ENCODE measurements at regions not wholly inside any gene's neighbourhood (a gene's known extent, or its start where the extent isn't known, plus 50 kb on each side); places are given as distances from the start of the nearest gene placed in this dataset.

DNA sequence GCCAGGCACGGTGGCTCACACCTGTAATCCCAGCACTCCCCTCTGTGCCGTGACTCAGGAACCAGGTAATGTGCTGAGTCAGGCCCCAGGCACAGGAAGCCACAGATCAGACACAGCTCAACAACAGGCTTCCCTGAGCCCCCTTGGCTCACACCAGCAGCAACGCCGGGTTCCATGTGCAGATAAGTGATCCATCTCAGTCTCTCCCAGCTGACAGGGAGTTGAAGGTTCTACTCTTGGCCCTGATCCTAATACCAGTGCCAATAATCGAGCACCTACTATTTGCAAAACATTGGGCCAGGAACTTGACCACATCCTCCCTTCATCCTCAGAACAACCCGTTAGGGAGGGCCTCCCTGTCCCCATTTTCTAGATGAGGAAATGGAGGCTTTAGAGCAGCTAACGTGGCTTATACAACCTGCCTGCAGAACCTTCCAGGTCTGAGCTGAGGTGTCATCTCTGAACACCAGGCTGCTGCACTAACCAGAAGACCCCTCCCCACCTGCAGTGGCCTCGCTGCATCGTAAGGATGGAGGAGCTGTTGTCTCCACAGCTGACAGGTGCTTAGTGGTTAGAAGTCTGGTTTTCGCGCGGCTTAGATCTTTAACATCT, 64.8 kb upstream of the AMZ2 start:
- WGBS (ENCODE audit: low lambda C conversion rate): 33% methylated on average over 12 of the region's 12 CpGs
- peaks cover 0 to 47% of the 10 kb centered on the region in 2 experiments; a peak in 3 of 5 replicates for H3K27me3 ChIP-seq (ENCODE audit: control insufficient read depth in 1 of 2, insufficient read depth in 2 of 2, low read length in 2 of 2)
- DNase-seq (ENCODE audit: low spot score) (peak; percentile 38), ATAC-seq (peak; percentile 83), FAIRE-seq (no peak)
- 0 out of 6 replicates have a peak overlapping the region, but pooled peaks of 1 of the 3 experiments have one; percentile 8 for H3K4me3 ChIP-seq (replicated peaks in 1 of 3; ENCODE audit: insufficient read depth in 1 of 3, low read depth in 2 of 3, low read length in 3 of 3)
- no peaks in the 10 kb centered on the region for H3K36me3 ChIP-seq (replicated peaks in 1 of 2; ENCODE audit: control insufficient read depth in 1 of 2, insufficient read depth in 2 of 2, low read length in 2 of 2)
- CTCF ChIA-PET (ENCODE audit: low intra/inter-chr PET ratio, low total read pairs): no interaction called here
- no peak overlapping the region for H3K27ac ChIP-seq (ENCODE audit: extremely low read length, insufficient read depth, low read length)
- peak overlapping the region; percentile 38 for H3K4me2 ChIP-seq (ENCODE audit: low read depth, low read length)
- BruUV-seq (replicated peaks): no TSS peak
- intact Hi-C loops (cut with micrococcal nuclease; ENCODE audit: unreplicated experiment): no loop called here
- H3K9me3 ChIP-seq (ENCODE audit: low read length): no peaks in the 10 kb centered on the region
- no peak overlapping the region for H3K9ac ChIP-seq (ENCODE audit: insufficient read depth, low read depth, low read length)
- POLR2A ChIA-PET: interaction anchor here (2.1 kb wide), 1 partner anchor 65 kb away, joined by 5 read pairs; the partner anchor contains the start of gene AMZ2
- no peaks in the 10 kb centered on the region for H4K20me1 ChIP-seq (ENCODE audit: insufficient read depth, low read length)
- in situ Hi-C loops (cut with HindIII; ENCODE audit: extremely low pct_ligation_motif_present, low pct_unique_long_range_greater_than_20kb): no loop called here
- peaks cover 26% of the 10 kb centered on the region for H3K4me1 ChIP-seq (ENCODE audit: insufficient read depth, low read length)
- no peak overlapping the region for H2AFZ ChIP-seq (ENCODE audit: low read length)
- H3K79me2 ChIP-seq (ENCODE audit: insufficient read depth, low read length): no peaks in the 10 kb centered on the region
- TF ChIP-seq RBM39 (IDR thresholded peaks at IDR 0.05; ENCODE audit: low read depth, low read length, poor library complexity, severe bottlenecking) (no peak), RFX1 (IDR thresholded peaks at IDR 0.05) (no peak), JARID2 (CRISPR knock-in tag; IDR thresholded peaks at IDR 0.05; ENCODE audit: insufficient replicate concordance) (no peak), ZNF282 (IDR thresholded peaks at IDR 0.05; ENCODE audit: partially characterized antibody) (no peak), ZNF331 (CRISPR knock-in tag; IDR thresholded peaks at IDR 0.05) (0 out of 2 replicates have a peak, but pooled peaks have one; percentile 17), ZBTB21 (CRISPR knock-in tag; IDR thresholded peaks at IDR 0.05) (no peak), MAFG (CRISPR knock-in tag; IDR thresholded peaks at IDR 0.05) (peak; percentile 98), ZNF841 (CRISPR knock-in tag; IDR thresholded peaks at IDR 0.05; ENCODE audit: borderline replicate concordance) (no peak), ZNF672 (CRISPR knock-in tag; IDR thresholded peaks at IDR 0.05) (no peak)
- TF ChIP-seq, protein P1, sequence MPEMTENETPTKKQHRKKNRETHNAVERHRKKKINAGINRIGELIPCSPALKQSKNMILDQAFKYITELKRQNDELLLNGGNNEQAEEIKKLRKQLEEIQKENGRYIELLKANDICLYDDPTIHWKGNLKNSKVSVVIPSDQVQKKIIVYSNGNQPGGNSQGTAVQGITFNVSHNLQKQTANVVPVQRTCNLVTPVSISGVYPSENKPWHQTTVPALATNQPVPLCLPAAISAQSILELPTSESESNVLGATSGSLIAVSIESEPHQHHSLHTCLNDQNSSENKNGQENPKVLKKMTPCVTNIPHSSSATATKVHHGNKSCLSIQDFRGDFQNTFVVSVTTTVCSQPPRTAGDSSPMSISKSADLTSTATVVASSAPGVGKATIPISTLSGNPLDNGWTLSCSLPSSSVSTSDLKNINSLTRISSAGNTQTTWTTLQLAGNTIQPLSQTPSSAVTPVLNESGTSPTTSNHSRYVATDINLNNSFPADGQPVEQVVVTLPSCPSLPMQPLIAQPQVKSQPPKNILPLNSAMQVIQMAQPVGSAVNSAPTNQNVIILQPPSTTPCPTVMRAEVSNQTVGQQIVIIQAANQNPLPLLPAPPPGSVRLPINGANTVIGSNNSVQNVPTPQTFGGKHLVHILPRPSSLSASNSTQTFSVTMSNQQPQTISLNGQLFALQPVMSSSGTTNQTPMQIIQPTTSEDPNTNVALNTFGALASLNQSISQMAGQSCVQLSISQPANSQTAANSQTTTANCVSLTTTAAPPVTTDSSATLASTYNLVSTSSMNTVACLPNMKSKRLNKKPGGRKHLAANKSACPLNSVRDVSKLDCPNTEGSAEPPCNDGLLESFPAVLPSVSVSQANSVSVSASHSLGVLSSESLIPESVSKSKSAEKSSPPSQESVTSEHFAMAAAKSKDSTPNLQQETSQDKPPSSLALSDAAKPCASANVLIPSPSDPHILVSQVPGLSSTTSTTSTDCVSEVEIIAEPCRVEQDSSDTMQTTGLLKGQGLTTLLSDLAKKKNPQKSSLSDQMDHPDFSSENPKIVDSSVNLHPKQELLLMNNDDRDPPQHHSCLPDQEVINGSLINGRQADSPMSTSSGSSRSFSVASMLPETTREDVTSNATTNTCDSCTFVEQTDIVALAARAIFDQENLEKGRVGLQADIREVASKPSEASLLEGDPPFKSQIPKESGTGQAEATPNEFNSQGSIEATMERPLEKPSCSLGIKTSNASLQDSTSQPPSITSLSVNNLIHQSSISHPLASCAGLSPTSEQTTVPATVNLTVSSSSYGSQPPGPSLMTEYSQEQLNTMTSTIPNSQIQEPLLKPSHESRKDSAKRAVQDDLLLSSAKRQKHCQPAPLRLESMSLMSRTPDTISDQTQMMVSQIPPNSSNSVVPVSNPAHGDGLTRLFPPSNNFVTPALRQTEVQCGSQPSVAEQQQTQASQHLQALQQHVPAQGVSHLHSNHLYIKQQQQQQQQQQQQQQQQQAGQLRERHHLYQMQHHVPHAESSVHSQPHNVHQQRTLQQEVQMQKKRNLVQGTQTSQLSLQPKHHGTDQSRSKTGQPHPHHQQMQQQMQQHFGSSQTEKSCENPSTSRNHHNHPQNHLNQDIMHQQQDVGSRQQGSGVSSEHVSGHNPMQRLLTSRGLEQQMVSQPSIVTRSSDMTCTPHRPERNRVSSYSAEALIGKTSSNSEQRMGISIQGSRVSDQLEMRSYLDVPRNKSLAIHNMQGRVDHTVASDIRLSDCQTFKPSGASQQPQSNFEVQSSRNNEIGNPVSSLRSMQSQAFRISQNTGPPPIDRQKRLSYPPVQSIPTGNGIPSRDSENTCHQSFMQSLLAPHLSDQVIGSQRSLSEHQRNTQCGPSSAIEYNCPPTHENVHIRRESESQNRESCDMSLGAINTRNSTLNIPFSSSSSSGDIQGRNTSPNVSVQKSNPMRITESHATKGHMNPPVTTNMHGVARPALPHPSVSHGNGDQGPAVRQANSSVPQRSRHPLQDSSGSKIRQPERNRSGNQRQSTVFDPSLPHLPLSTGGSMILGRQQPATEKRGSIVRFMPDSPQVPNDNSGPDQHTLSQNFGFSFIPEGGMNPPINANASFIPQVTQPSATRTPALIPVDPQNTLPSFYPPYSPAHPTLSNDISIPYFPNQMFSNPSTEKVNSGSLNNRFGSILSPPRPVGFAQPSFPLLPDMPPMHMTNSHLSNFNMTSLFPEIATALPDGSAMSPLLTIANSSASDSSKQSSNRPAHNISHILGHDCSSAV (CRISPR knock-in tag; IDR thresholded peaks at IDR 0.05; ENCODE audit: borderline replicate concordance): no peak
- TF ChIP-seq, protein P2, sequence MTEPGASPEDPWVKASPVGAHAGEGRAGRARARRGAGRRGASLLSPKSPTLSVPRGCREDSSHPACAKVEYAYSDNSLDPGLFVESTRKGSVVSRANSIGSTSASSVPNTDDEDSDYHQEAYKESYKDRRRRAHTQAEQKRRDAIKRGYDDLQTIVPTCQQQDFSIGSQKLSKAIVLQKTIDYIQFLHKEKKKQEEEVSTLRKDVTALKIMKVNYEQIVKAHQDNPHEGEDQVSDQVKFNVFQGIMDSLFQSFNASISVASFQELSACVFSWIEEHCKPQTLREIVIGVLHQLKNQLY (CRISPR knock-in tag; IDR thresholded peaks at IDR 0.05): no peak
- TF ChIP-seq, protein P3, sequence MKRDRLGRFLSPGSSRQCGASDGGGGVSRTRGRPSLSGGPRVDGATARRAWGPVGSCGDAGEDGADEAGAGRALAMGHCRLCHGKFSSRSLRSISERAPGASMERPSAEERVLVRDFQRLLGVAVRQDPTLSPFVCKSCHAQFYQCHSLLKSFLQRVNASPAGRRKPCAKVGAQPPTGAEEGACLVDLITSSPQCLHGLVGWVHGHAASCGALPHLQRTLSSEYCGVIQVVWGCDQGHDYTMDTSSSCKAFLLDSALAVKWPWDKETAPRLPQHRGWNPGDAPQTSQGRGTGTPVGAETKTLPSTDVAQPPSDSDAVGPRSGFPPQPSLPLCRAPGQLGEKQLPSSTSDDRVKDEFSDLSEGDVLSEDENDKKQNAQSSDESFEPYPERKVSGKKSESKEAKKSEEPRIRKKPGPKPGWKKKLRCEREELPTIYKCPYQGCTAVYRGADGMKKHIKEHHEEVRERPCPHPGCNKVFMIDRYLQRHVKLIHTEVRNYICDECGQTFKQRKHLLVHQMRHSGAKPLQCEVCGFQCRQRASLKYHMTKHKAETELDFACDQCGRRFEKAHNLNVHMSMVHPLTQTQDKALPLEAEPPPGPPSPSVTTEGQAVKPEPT (CRISPR knock-in tag; IDR thresholded peaks at IDR 0.05; ENCODE audit: low read depth): no peak

Data from HepG2 (cell line).